HCT116 (cell line): ENCODE measurements at regions not wholly inside any gene's neighbourhood (a gene's known extent, or its start where the extent isn't known, plus 50 kb on each side); places are given as distances from the start of the nearest gene placed in this dataset.

Experiments
- ATAC-seq: fragments of 200-7000 bp; cut with Tn5 transposase; 2 replicates; pipeline ENCODE4 v1.9.1; 2020; ENCODE audit warnings: mild to moderate bottlenecking, moderate library complexity
- BruUV-seq: library from RNA; stranded (reverse); fragments of 400-500 nt; replicated peaks from 2 replicates; lab custom pipeline; 2021; lab: Mats Ljungman, UMichigan
- CTCF ChIA-PET: fragments of 300-600 bp; sonication (Branson Sonifier 250); formaldehyde crosslinking; loops from one replicate; lab custom pipeline; 2021; ENCODE audit warnings: antibody characterized with exemption; lab: Charles Lee
- POLR2A ChIA-PET: fragments of 300-600, 350-600 bp; sonication (Branson Sonifier 250); formaldehyde crosslinking; loops from one replicate; lab custom pipeline; 2021; ENCODE audit warnings: antibody characterized with exemption; lab: Charles Lee
- RAD21 ChIA-PET, 2 experiments: fragments of 300-600 bp; sonication (Branson Sonifier 250); formaldehyde crosslinking; loops; one replicate each; lab custom pipeline; 2023; ENCODE audit warnings: low total read pairs in 2 of 2; ENCODE audit not compliant: uncharacterized antibody in 2 of 2, unreplicated experiment in 2 of 2, low non-redundant PET in 1 of 2; lab: Charles Lee
- DNase-seq: peaks from one replicate; pipeline ENCODE4 v3.0.0-alpha.2; 2010; ENCODE audit warnings: low read depth, low spot score
- H2AFZ ChIP-seq: fragments of 200-600 bp; shearing (Covaris generic), sonication (generic); 2 replicates; pipeline ENCODE4 v1.6.1; 2017; ENCODE audit warnings: low read depth, mixed run types, mixed read lengths, antibody characterized with exemption, low read length; ENCODE audit not compliant: poor library complexity, severe bottlenecking
- H3K27ac ChIP-seq: 2 replicates; pipeline ENCODE4 v1.5.1; 2012; ENCODE audit warnings: low read depth, low read length
- H3K27me3 ChIP-seq: fragments of 200-600 bp; sonication (generic); 2 replicates; pipeline ENCODE4 v1.6.1; 2016; ENCODE audit warnings: mixed run types, low read length, mixed read lengths; ENCODE audit not compliant: insufficient read depth
- H3K36me3 ChIP-seq, 2 experiments: fragments of 200-500 bp in 1 of 2; fragments of 200-600 bp in 1 of 2; sonication (Bioruptor generic) in 1 of 2; sonication (generic) in 1 of 2; 2 replicates each; pipeline versions ENCODE4 v1.5.1 to v1.6.1; 2014 to 2016; ENCODE audit warnings: low read length in 2 of 2, inconsistent platforms in 1 of 2, mixed read lengths in 1 of 2, mixed run types in 1 of 2; ENCODE audit not compliant: insufficient read depth in 2 of 2, control insufficient read depth in 1 of 2
- H3K4me1 ChIP-seq, 2 experiments: fragments of 200-600 bp in 1 of 2; sonication (generic) in 1 of 2; 2 replicates each; pipeline versions ENCODE4 v1.5.1 to v1.6.1; 2012 to 2017; ENCODE audit warnings: low read length in 2 of 2, inconsistent platforms in 1 of 2, mild to moderate bottlenecking in 1 of 2, mixed read lengths in 1 of 2, mixed run types in 1 of 2, moderate library complexity in 1 of 2; ENCODE audit not compliant: insufficient read depth in 2 of 2, control insufficient read depth in 1 of 2
- H3K4me2 ChIP-seq: fragments of 200-600 bp; sonication (generic); 2 replicates; pipeline ENCODE4 v1.6.1; 2017; ENCODE audit warnings: mixed run types, low read length, mixed read lengths
- H3K4me3 ChIP-seq, 2 experiments: fragments of 200-600 bp in 1 of 2; sonication (generic) in 1 of 2; replicated peaks in 1 of 2; 2 replicates each; pipeline ENCODE4 v1.5.1; 2011 to 2016; ENCODE audit warnings: low read length in 2 of 2, control low read depth in 1 of 2, low read depth in 1 of 2, mild to moderate bottlenecking in 1 of 2, mixed read lengths in 1 of 2, mixed run types in 1 of 2
- H3K79me2 ChIP-seq: fragments of 200-600 bp; sonication (generic); 2 replicates; pipeline ENCODE4 v1.6.1; 2017; ENCODE audit warnings: mild to moderate bottlenecking, mixed run types, low read length, moderate library complexity, mixed read lengths; ENCODE audit not compliant: insufficient read depth
- H3K9ac ChIP-seq: fragments of 200-600 bp; sonication (generic); 2 replicates; pipeline ENCODE4 v1.6.1; 2016; ENCODE audit warnings: low read length, mixed read lengths
- H3K9me2 ChIP-seq: fragments of 200-600 bp; sonication (generic), shearing (Covaris generic); 2 replicates; pipeline ENCODE4 v1.6.1; 2017; ENCODE audit warnings: mixed run types, mild to moderate bottlenecking, moderate library complexity; ENCODE audit not compliant: insufficient read depth
- H3K9me3 ChIP-seq, 2 experiments: fragments of 200-500 bp in 1 of 2; fragments of 200-600 bp in 1 of 2; sonication (Bioruptor generic) in 1 of 2; sonication (generic) in 1 of 2; 2 replicates each; pipeline ENCODE4 v1.6.1; 2014 to 2017; ENCODE audit warnings: low read length in 2 of 2, mixed read lengths in 2 of 2, inconsistent platforms in 1 of 2, low read depth in 1 of 2, mild to moderate bottlenecking in 1 of 2, mixed run types in 1 of 2, moderate library complexity in 1 of 2; ENCODE audit not compliant: control insufficient read depth in 1 of 2, insufficient read depth in 1 of 2
- H4K20me1 ChIP-seq: fragments of 200-600 bp; sonication (generic), shearing (Covaris generic); 2 replicates; pipeline ENCODE4 v1.6.1; 2017; ENCODE audit warnings: mixed run types, mild to moderate bottlenecking, moderate library complexity; ENCODE audit not compliant: insufficient read depth
- EGR1 ChIP-seq: IDR thresholded peaks from 2 replicates; pipeline ENCODE4 v1.6.1; 2012; ENCODE audit warnings: low read depth
- FOSL1 ChIP-seq: IDR thresholded peaks from 2 replicates; pipeline ENCODE4 v1.6.1; 2012; ENCODE audit warnings: low read depth
- JUND ChIP-seq: IDR thresholded peaks from 2 replicates; pipeline ENCODE4 v1.6.1; 2012
- MAX ChIP-seq: IDR thresholded peaks from 2 replicates; pipeline ENCODE4 v1.6.1; 2012
- POLR2A ChIP-seq: IDR thresholded peaks from 2 replicates; pipeline ENCODE4 v1.7.0; 2011; ENCODE audit warnings: borderline replicate concordance; ENCODE audit not compliant: insufficient read depth, insufficient read length; ENCODE audit errors: extremely low read depth
- REST ChIP-seq: IDR thresholded peaks from 2 replicates; pipeline ENCODE4 v1.6.1; 2012; ENCODE audit warnings: low read depth
- SIN3A ChIP-seq: IDR thresholded peaks from 2 replicates; pipeline ENCODE4 v1.6.1; 2012; ENCODE audit warnings: low read depth
- SP1 ChIP-seq: IDR thresholded peaks from 2 replicates; pipeline ENCODE4 v1.6.1; 2012; ENCODE audit warnings: low read depth
- SRF ChIP-seq: IDR thresholded peaks from 2 replicates; pipeline ENCODE4 v1.6.1; 2012; ENCODE audit warnings: low read depth
- TCF7L2 ChIP-seq: IDR thresholded peaks from 2 replicates; pipeline ENCODE4 v1.7.0; 2011; ENCODE audit warnings: borderline replicate concordance, inconsistent platforms; ENCODE audit not compliant: insufficient read depth, insufficient read length; ENCODE audit errors: extremely low read depth
- ZBTB33 ChIP-seq: IDR thresholded peaks from 2 replicates; pipeline ENCODE4 v1.6.1; 2011; ENCODE audit warnings: mild to moderate bottlenecking, low read length, moderate library complexity; ENCODE audit not compliant: insufficient replicate concordance; ENCODE audit errors: extremely low read depth
- ZNF274 ChIP-seq: fragments of 200-500 bp; sonication (Bioruptor generic); IDR thresholded peaks from 2 replicates; pipeline ENCODE4 v1.6.1; 2014; ENCODE audit warnings: mild to moderate bottlenecking, low read depth, low read length, inconsistent platforms
- intact Hi-C: fragments of 100-400 bp; cut with micrococcal nuclease; formaldehyde crosslinking; loops from 2 replicates; pipeline ENCODE4 v1.10.0; 2022

GRCh38 chr5:136890431-136891148, 525.2 kb upstream of the TRPC7 start:
- H2AFZ ChIP-seq, result no peak overlapping the region
- DNase-seq (no peak), ATAC-seq (no peak)
- BruUV-seq, result no TSS peak
- H3K9ac ChIP-seq, result no peak overlapping the region
- no peaks in the 10 kb centered on the region for H3K4me1 ChIP-seq
- no peaks in the 10 kb centered on the region for H4K20me1 ChIP-seq
- intact Hi-C loops, result no loop called here
- no peaks in the 10 kb centered on the region for H3K36me3 ChIP-seq
- H3K9me2 ChIP-seq, result no peaks in the 10 kb centered on the region
- CTCF ChIA-PET, result no interaction called here
- H3K4me2 ChIP-seq, result no peak overlapping the region
- H3K79me2 ChIP-seq, result no peaks in the 10 kb centered on the region
- RAD21 ChIA-PET, result no interaction called here
- peaks cover 45% of the 10 kb centered on the region for H3K27me3 ChIP-seq
- H3K4me3 ChIP-seq, result no peak overlapping the region
- no peaks in the 10 kb centered on the region for H3K9me3 ChIP-seq
- TF ChIP-seq REST (no peak), SRF (no peak), SIN3A (no peak), FOSL1 (no peak), JUND (no peak), POLR2A (no peak), ZBTB33 (no peak), TCF7L2 (no peak), MAX (no peak), ZNF274 (no peak), EGR1 (no peak), SP1 (no peak)
- H3K27ac ChIP-seq, result no peak overlapping the region
- POLR2A ChIA-PET, result no interaction called here
